ENCODE measurements at regions not wholly inside any gene's neighbourhood (a gene's known extent, or its start where the extent isn't known, plus 50 kb on each side); places are given as distances from the start of the nearest gene placed in this dataset.

DNA sequence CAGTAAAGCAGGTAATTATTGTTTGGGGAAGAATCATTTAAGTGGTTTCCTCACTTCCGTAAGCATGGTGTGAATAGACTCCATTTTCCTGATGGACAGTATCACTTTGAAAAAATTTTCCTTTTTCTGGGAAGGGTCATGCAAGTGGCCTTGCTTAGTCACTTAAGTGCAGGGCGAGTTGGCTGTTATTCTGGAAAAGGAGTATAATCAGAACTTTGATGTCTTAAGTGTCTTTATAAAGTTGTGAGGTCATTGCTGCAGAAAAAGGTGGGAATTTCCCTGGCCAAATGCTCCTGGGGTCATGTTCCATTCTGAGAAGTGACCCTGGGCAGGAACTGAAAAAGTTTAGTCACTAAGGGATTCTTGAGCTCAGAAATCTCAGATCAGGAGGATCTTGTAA is 146.1 kb upstream of the OTUD4 start:
- DNase-seq, result no peak
- Mint-ChIP-seq H3K27ac (peak overlapping the region in 1 of 3 experiments; percentile 58; a peak in 1 of 7 replicates), H3K4me3 (no peak overlapping the region), H3K9me3 (no peaks in the 10 kb centered on the region; a peak in 2 of 5 replicates), H3K4me1 (no peaks in the 10 kb centered on the region), H3K36me3 (ENCODE audit: insufficient read depth in 1 of 3, low read depth in 3 of 3) (peaks cover 2 to 4% (median 3%) of the 10 kb centered on the region in 3 experiments; a peak in 4 of 7 replicates), H3K27me3 (ENCODE audit: low read depth) (peaks cover 3% of the 10 kb centered on the region)
- Histone ChIP-seq H3K23me2 (ENCODE audit: insufficient read length, low read depth, low read length, poor library complexity, severe bottlenecking) (no peaks in the 10 kb centered on the region), H2AFZ (ENCODE audit: low read length) (no peak overlapping the region), H3K18ac (ENCODE audit: insufficient read length, low read depth, low read length) (no peak overlapping the region), H2BK20ac (ENCODE audit: low read depth, low read length, poor library complexity, severe bottlenecking) (no peak overlapping the region), H2BK15ac (ENCODE audit: low read depth, low read length) (no peak overlapping the region), H4K5ac (ENCODE audit: insufficient read length, low read depth, low read length) (no peak overlapping the region), H4K8ac (replicated peaks; ENCODE audit: insufficient read length, low read depth, low read length) (no peak overlapping the region), H3K4ac (ENCODE audit: low read depth, low read length) (no peak overlapping the region), H3K79me1 (ENCODE audit: insufficient read depth, low read depth, low read length, poor library complexity, severe bottlenecking) (no peaks in the 10 kb centered on the region), H2AK5ac (ENCODE audit: insufficient read length, low read length) (no peak overlapping the region), H2BK5ac (ENCODE audit: insufficient read length, low read length) (no peak overlapping the region), H4K20me1 (ENCODE audit: control insufficient read depth, insufficient read depth, insufficient read length) (no peaks in the 10 kb centered on the region), H2BK12ac (ENCODE audit: insufficient read length, low read depth, low read length) (no peak overlapping the region), H3K14ac (ENCODE audit: insufficient read depth, low read length) (no peak overlapping the region), H3K23ac (ENCODE audit: insufficient read length, low read depth, low read length) (no peak overlapping the region), H3K27me3 (ENCODE audit: insufficient read depth, low read length) (no peaks in the 10 kb centered on the region; the same call in 1 of the 2 replicates), H3K4me2 (ENCODE audit: insufficient read depth, insufficient read length, low read length) (no peak overlapping the region), H3K56ac (ENCODE audit: insufficient read length, low read depth, low read length) (no peak overlapping the region), H3K9me3 (ENCODE audit: control insufficient read depth, low read depth, low read length) (no peaks in the 10 kb centered on the region), H3T11ph (ENCODE audit: low read length) (no peak overlapping the region), H3K27ac (ENCODE audit: insufficient read length, low read depth, low read length) (no peak overlapping the region), H4K91ac (ENCODE audit: insufficient read length, low read depth, low read length) (no peak overlapping the region), H3K4me1 (ENCODE audit: insufficient read depth, low read length) (no peaks in the 10 kb centered on the region), H2BK120ac (ENCODE audit: low read depth, low read length, poor library complexity, severe bottlenecking) (no peak overlapping the region), H3K79me2 (ENCODE audit: insufficient read depth, low read length) (no peaks in the 10 kb centered on the region), H3K9ac (ENCODE audit: extremely low read depth, insufficient read length, low read length) (no peak overlapping the region)
- no CpG with 5 or more reads among the region's 2 CpGs for WGBS (ENCODE audit: extremely low coverage, insufficient read length, low lambda C conversion rate)
- TF ChIP-seq, protein P1, sequence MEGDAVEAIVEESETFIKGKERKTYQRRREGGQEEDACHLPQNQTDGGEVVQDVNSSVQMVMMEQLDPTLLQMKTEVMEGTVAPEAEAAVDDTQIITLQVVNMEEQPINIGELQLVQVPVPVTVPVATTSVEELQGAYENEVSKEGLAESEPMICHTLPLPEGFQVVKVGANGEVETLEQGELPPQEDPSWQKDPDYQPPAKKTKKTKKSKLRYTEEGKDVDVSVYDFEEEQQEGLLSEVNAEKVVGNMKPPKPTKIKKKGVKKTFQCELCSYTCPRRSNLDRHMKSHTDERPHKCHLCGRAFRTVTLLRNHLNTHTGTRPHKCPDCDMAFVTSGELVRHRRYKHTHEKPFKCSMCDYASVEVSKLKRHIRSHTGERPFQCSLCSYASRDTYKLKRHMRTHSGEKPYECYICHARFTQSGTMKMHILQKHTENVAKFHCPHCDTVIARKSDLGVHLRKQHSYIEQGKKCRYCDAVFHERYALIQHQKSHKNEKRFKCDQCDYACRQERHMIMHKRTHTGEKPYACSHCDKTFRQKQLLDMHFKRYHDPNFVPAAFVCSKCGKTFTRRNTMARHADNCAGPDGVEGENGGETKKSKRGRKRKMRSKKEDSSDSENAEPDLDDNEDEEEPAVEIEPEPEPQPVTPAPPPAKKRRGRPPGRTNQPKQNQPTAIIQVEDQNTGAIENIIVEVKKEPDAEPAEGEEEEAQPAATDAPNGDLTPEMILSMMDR (conservative IDR thresholded peaks at IDR 0.05), result no peak
